OCI-LY1 (cell line): ENCODE measurements at regions not wholly inside any gene's neighbourhood (a gene's known extent, or its start where the extent isn't known, plus 50 kb on each side); places are given as distances from the start of the nearest gene placed in this dataset.
"Not testable (repeated sequence)": the region's sequence is repeated elsewhere in the genome, so short reads cannot be mapped to it uniquely, and the experiment has no call there.

Experiments
- H2AFZ ChIP-seq: fragments of 200-600 bp; sonication (generic), shearing (Covaris generic); 2 replicates; pipeline ENCODE4 v1.6.0; 2014; ENCODE audit warnings: antibody characterized with exemption, mild to moderate bottlenecking, low read length
- H3F3A ChIP-seq: fragments of 200-600 bp; sonication (generic), shearing (Covaris generic); 2 replicates; pipeline ENCODE4 v1.6.0; 2014; ENCODE audit warnings: mild to moderate bottlenecking, antibody characterized with exemption, low read length, moderate library complexity; ENCODE audit not compliant: insufficient read depth
- H3K27ac ChIP-seq: fragments of 200-600 bp; sonication (generic); 2 replicates; pipeline ENCODE4 v1.5.1; 2014; ENCODE audit warnings: low read length, mixed run types, mild to moderate bottlenecking, low read depth; ENCODE audit not compliant: poor library complexity, severe bottlenecking
- H3K27me3 ChIP-seq: fragments of 200-600 bp; sonication (generic); 2 replicates; pipeline ENCODE4 v1.6.0; 2014; ENCODE audit warnings: antibody characterized with exemption, mild to moderate bottlenecking, low read length, moderate library complexity; ENCODE audit not compliant: insufficient read depth
- H3K36me3 ChIP-seq: fragments of 200-600 bp; sonication (generic); 2 replicates; pipeline ENCODE4 v1.6.1; 2014; ENCODE audit warnings: mild to moderate bottlenecking, antibody characterized with exemption, low read length, moderate library complexity, mixed read lengths; ENCODE audit not compliant: insufficient read depth
- H3K4me1 ChIP-seq: fragments of 200-600 bp; sonication (generic); 2 replicates; pipeline ENCODE4 v1.5.1; 2014; ENCODE audit warnings: mild to moderate bottlenecking, low read length, moderate library complexity; ENCODE audit not compliant: insufficient read depth, severe bottlenecking
- H3K4me2 ChIP-seq: fragments of 200-600 bp; sonication (generic), shearing (Covaris generic); 2 replicates; pipeline ENCODE4 v1.6.1; 2014; ENCODE audit warnings: low read length
- H3K4me3 ChIP-seq: fragments of 200-600 bp; sonication (generic); 2 replicates; pipeline ENCODE4 v1.5.1; 2014; ENCODE audit warnings: low read length, low read depth, mild to moderate bottlenecking, mixed read lengths; ENCODE audit not compliant: poor library complexity, severe bottlenecking
- H3K79me2 ChIP-seq: fragments of 200-600 bp; shearing (Covaris generic); 2 replicates; pipeline ENCODE4 v1.6.1; 2016; ENCODE audit warnings: mixed run types, low read length, mixed read lengths; ENCODE audit not compliant: insufficient read depth
- H3K9ac ChIP-seq: fragments of 200-600 bp; sonication (generic), shearing (Covaris generic); 2 replicates; pipeline ENCODE4 v1.6.1; 2014; ENCODE audit warnings: mild to moderate bottlenecking, low read length, mixed read lengths
- H3K9me2 ChIP-seq: fragments of 200-600 bp; sonication (generic), shearing (Covaris generic); 2 replicates; pipeline ENCODE4 v1.6.1; 2014; ENCODE audit warnings: low read depth, mild to moderate bottlenecking, low read length, mixed read lengths
- H3K9me3 ChIP-seq: fragments of 200-600 bp; shearing (Covaris generic); 2 replicates; pipeline ENCODE4 v1.6.1; 2014; ENCODE audit warnings: low read length, mixed read lengths
- H4K20me1 ChIP-seq: fragments of 200-600 bp; sonication (generic), shearing (Covaris generic); 2 replicates; pipeline ENCODE4 v1.6.0; 2016; ENCODE audit warnings: mild to moderate bottlenecking, low read length; ENCODE audit not compliant: insufficient read depth
- EZH2 ChIP-seq: fragments of 200-600 bp; sonication (generic), shearing (Covaris generic); IDR thresholded peaks from 2 replicates; pipeline ENCODE4 v1.8.0; 2017; ENCODE audit warnings: borderline replicate concordance, mixed run types, mild to moderate bottlenecking, antibody characterized with exemption, low read length, moderate library complexity, mixed read lengths
- TF ChIP-seq, protein P1 (sequence below): fragments of 200-600 bp; sonication (generic), shearing (Covaris generic); IDR thresholded peaks from 2 replicates; pipeline ENCODE4 v1.5.1; 2017; ENCODE audit warnings: mild to moderate bottlenecking, antibody characterized with exemption, low read length, moderate library complexity, mixed read lengths

DNA sequence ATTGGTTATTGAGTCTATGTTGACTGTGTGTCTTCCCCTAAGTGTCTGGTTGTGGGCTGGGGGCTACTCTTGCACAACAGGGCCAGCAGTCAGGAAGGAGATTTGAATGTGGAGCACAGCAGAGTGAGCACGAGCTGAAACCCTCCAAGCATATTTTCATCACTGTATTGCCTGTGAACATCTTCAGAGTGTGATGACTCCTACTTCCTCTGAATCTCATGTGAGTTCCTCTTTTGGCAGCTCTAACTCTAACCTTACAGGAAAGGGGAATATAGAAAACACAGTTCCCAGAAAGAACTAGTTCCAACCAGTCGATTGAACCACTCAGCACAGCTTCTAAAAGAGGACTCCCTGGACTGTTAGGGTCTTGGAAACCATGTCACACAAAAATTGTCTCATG lies 211.6 kb downstream of the RAP2B start:
- no peak overlapping the region for H2AFZ ChIP-seq
- H3K4me1 ChIP-seq: no peaks in the 10 kb centered on the region
- H3K9ac ChIP-seq: no peak overlapping the region
- H3K4me3 ChIP-seq: no peak overlapping the region
- H3K4me2 ChIP-seq: no peak overlapping the region
- no peaks in the 10 kb centered on the region for H3K9me3 ChIP-seq
- no peaks in the 10 kb centered on the region for H3K27me3 ChIP-seq
- TF ChIP-seq EZH2: no peak
- TF ChIP-seq, protein P1, sequence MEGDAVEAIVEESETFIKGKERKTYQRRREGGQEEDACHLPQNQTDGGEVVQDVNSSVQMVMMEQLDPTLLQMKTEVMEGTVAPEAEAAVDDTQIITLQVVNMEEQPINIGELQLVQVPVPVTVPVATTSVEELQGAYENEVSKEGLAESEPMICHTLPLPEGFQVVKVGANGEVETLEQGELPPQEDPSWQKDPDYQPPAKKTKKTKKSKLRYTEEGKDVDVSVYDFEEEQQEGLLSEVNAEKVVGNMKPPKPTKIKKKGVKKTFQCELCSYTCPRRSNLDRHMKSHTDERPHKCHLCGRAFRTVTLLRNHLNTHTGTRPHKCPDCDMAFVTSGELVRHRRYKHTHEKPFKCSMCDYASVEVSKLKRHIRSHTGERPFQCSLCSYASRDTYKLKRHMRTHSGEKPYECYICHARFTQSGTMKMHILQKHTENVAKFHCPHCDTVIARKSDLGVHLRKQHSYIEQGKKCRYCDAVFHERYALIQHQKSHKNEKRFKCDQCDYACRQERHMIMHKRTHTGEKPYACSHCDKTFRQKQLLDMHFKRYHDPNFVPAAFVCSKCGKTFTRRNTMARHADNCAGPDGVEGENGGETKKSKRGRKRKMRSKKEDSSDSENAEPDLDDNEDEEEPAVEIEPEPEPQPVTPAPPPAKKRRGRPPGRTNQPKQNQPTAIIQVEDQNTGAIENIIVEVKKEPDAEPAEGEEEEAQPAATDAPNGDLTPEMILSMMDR: no peak
- H3K27ac ChIP-seq: no peak overlapping the region
- no peaks in the 10 kb centered on the region for H3K9me2 ChIP-seq
- no peaks in the 10 kb centered on the region for H3K36me3 ChIP-seq
- H3K79me2 ChIP-seq: no peaks in the 10 kb centered on the region
- H4K20me1 ChIP-seq: no peaks in the 10 kb centered on the region
- no peaks in the 10 kb centered on the region for H3F3A ChIP-seq

DNA sequence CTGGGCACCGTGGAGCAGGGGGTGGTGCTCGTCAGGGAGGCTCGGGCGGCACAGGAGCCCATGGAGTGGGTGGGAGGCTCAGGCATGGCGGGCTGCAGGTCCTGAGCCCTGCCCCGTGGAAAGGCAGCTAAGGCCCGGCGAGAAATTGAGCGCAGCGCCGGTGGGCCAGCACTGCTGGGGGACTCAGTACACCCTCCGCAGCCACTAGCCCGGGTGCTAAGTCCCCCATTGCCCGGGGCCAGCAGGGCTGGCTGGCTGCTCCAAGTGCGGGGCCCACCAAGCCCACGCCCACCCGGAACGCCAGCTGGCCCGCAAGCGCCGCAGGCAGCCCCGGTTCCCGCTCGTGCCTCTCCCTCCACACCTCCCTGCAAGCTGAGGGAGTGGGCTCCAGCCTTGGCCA lies 216.3 kb downstream of the RAP2B start:
- not testable (repeated sequence) for H4K20me1 ChIP-seq, H3K27me3 ChIP-seq, H3K79me2 ChIP-seq

DNA sequence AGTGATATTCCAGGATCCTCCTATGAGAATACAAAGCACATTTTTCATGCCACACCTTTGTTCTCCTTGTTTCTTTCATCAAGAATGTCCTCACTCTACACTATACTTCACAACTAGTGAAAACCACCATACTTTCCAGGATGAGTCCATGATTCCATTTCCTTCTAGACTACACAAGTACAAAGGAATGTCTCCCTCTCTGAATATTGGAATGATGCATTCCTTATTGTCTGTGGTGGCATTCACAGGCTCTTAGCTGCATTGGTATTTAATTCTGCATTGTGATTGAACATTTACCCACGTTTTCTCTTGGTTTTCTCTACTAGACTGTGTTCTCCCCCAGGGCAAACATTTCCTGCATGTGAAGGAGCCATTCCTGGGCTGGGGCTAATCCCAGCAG lies 217.5 kb downstream of the RAP2B start:
- Histone ChIP-seq H3K4me3 (no peak overlapping the region), H3K27me3 (no peaks in the 10 kb centered on the region), H2AFZ (no peak overlapping the region), H3K9me3 (no peaks in the 10 kb centered on the region), H3K27ac (no peak overlapping the region), H3K4me1 (no peaks in the 10 kb centered on the region), H3K79me2 (no peaks in the 10 kb centered on the region), H3F3A (no peaks in the 10 kb centered on the region), H3K9me2 (no peaks in the 10 kb centered on the region), H3K36me3 (no peaks in the 10 kb centered on the region), H3K4me2 (no peak overlapping the region), H4K20me1 (no peaks in the 10 kb centered on the region), H3K9ac (no peak overlapping the region)
- TF ChIP-seq, protein P1: no peak
- no peak for TF ChIP-seq EZH2

More for the DNA sequence above, 216.3 kb downstream of the RAP2B start:
- not testable (repeated sequence) for H3K4me1 ChIP-seq, H3K36me3 ChIP-seq, H2AFZ ChIP-seq, H3K27ac ChIP-seq, H3K4me3 ChIP-seq, H3K4me2 ChIP-seq, H3F3A ChIP-seq, H3K9ac ChIP-seq, H3K9me3 ChIP-seq, H3K9me2 ChIP-seq

DNA sequence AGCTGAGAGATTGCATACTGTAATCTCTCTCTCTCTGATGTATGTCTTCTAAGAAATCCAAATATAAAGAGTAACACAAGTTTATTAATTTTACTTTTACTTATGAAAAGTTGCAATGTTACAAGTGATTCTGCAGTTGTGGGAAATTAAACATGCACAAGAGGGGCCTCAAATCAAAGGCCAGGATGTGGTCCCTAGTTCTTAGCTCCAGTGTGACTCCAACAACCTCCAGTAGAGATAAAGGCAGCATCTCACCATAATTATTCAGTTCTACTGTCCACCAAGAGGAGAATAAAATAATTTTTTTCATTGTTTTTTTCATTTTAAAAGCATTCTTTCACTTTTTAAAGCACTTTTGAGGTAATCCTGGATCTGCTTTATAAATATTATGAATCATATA lies 223.3 kb downstream of the RAP2B start:
- no peak for TF ChIP-seq EZH2
- TF ChIP-seq, protein P1: no peak
- Histone ChIP-seq H3K9ac (no peak overlapping the region), H3K4me2 (no peak overlapping the region), H3K79me2 (no peaks in the 10 kb centered on the region), H3K4me1 (no peaks in the 10 kb centered on the region), H4K20me1 (no peaks in the 10 kb centered on the region), H3F3A (no peaks in the 10 kb centered on the region), H3K4me3 (no peak overlapping the region), H2AFZ (no peak overlapping the region), H3K9me3 (no peaks in the 10 kb centered on the region), H3K36me3 (no peaks in the 10 kb centered on the region), H3K27ac (no peak overlapping the region), H3K27me3 (no peaks in the 10 kb centered on the region), H3K9me2 (no peaks in the 10 kb centered on the region)
